Hematopoietic multipotent progenitor cell (in vitro differentiated cells): ENCODE measurements at regions not wholly inside any gene's neighbourhood (a gene's known extent, or its start where the extent isn't known, plus 50 kb on each side); places are given as distances from the start of the nearest gene placed in this dataset.
A peak's percentile ranks its signal among the peaks of the same experiment; 100 is the strongest.
"Not testable (repeated sequence)": the region's sequence is repeated elsewhere in the genome, so short reads cannot be mapped to it uniquely, and the experiment has no call there.

Source experiments
- DNase-seq, 3 donors: peaks; one replicate each; pipeline ENCODE4 v3.0.0-alpha.2; 2011 to 2015; ENCODE audit warnings: low read depth in 2 of 3, low spot score in 2 of 3

- peak; percentile 9 to 85 (median 64) for DNase-seq
These were observed 746.6 kb downstream of the UQCRFS1 start for GRCh38 chr19:28466107-28467045.

DNA sequence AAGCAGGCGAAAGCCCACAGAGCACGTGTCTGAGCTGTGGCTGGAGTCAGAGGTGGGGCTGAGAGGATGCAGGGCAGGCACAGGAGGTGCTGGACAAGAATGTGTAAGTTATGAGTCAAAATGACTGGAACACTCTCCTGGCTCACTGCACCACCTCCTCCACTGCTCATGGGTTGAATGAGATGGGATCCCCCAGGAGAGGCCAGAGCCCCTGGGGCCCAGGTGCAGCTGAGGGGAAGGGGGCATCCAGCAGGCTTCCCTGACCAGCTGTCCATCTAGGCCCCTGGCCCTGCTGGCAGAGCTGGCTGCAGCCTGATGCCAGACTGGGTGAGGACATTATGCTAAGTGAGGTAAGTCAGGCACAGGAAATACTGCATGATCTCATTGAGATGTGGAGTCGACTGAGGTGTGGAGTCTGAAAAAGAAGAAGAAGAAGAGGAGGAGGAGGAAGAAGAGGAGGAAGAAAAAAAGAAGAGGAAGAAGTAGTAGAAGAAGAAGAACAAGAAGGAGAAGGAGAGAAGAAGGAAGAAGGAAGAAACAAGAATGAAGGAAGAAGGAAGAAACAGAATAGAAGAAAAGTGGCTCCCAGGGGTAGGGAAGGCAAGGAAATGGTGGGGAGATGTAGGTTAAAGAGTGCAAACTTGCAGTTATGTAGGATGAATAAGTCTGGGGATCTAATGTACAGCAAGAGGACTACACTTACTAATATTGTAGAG lies 747.4 kb downstream of the UQCRFS1 start:
- DNase-seq: no peak

DNA sequence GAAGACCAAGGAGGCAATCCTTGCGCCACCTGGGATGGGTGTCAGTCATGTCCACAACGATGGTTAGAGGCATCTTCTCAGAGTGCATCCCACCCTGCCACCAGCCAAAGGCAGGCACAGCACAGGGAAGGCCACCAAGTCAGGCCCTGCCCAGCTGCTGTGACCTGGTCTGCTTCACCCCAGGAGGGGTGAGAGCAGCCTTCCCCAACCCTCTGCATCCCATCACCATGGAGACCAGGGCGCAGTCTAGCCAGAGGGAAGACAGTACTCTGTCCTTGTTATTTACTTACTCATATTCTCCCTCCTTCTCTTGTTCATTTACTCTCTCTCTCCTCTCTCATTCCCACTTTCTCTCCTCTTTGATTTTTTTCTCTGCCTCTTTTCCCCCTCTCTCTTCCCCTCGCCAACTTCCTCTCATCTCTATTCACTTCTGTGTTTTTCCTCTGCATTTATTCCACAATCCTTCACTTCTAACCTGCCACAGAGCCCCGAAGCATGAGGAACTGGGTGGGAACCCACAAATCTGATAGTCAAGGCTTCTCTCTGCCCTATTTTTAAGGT lies 749.4 kb downstream of the UQCRFS1 start:
- DNase-seq: no peak

DNA sequence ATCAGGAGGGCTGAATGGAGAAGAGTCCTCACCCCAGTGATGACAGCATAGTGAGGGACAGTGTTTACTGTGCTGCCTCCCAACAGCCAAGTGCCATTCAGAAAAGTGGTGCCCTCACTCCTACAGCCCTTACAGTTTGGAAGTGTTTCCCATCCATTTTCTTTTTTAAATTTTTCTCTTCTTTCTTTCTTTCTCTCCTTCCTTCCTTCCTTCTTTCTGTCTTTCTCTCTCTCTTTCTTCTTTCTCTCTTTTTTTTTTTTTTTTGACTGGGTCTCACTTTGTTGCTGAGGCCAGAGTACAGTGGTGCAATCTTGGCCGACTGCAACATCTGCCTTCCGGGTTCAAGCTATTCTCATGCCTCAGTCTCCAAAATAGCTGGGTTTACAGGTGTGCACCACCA lies 755.3 kb downstream of the UQCRFS1 start:
- no peak for DNase-seq

- DNase-seq: no peak
These were observed 756.1 kb downstream of the UQCRFS1 start for GRCh38 chr19:28456708-28457320.

GRCh38 chr19:28456252-28456651 lies 756.7 kb downstream of the UQCRFS1 start:
- no peak for DNase-seq

DNA sequence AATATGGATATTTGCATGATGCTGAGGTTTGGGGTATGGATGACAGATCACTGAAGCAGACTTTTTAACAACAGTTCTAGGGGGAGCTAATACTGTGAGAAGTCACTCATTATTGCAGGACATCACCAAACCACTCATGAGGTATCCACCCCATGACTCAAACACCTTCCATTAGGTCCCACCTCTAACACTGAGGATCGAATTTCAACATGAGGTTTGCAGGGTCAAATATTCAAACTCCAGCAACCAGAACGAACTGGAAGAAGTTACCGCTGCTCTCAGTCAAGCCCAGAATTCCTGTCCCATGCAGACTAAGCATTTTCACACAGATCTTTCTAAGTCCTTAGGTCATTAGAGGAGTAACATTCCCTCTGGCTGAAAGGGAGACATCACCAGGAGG lies 758.9 kb downstream of the UQCRFS1 start:
- DNase-seq: no peak

DNA sequence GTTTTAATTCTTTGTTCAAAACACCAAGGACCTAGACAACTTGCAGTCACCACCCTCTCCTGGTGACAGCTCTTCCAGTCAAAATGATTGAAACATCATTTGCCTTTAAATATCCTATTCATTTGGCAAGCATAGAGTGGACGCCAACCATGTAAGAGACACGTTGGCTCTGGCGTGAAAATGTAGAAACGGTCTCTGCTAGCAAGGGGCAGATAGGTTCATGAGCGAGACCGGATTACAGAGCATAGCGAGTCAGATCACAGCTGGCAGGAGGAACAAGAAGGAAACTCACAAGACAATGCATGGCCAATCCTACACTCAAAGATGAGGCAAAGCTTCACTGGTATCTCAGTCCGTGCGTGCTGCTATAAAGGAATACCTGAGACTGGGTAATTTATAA lies 759.5 kb downstream of the UQCRFS1 start:
- no peak for DNase-seq

GRCh38 chr19:28449803-28450202 lies 763.1 kb downstream of the UQCRFS1 start:
- no peak for DNase-seq

- DNase-seq: no peak
These were observed 766.4 kb downstream of the UQCRFS1 start for GRCh38 chr19:28446511-28446910.

DNA sequence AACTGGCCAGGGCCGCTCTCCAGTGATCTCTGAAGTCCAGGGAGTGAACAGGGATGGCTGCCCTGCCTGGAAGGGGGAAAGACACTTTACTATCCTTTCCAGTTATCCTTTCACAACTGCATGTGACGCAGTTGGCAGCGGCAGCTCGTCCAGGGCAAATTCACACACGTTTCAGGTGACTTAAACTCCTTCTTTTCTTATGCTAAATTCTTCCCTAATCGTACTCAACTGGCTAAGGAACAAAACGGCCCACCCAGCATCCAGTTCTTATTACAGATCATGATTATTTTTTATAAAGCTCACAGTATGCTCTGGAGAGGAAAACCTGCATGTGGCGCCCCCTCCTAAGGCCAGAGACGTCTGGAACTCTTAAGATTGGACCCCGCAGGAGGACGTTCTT lies 767.1 kb downstream of the UQCRFS1 start:
- no peak for DNase-seq

- DNase-seq: no peak
These were observed 768.6 kb downstream of the UQCRFS1 start for GRCh38 chr19:28444362-28444761.

GRCh38 chr19:28443361-28443760 lies 769.6 kb downstream of the UQCRFS1 start:
- DNase-seq: no peak

DNA sequence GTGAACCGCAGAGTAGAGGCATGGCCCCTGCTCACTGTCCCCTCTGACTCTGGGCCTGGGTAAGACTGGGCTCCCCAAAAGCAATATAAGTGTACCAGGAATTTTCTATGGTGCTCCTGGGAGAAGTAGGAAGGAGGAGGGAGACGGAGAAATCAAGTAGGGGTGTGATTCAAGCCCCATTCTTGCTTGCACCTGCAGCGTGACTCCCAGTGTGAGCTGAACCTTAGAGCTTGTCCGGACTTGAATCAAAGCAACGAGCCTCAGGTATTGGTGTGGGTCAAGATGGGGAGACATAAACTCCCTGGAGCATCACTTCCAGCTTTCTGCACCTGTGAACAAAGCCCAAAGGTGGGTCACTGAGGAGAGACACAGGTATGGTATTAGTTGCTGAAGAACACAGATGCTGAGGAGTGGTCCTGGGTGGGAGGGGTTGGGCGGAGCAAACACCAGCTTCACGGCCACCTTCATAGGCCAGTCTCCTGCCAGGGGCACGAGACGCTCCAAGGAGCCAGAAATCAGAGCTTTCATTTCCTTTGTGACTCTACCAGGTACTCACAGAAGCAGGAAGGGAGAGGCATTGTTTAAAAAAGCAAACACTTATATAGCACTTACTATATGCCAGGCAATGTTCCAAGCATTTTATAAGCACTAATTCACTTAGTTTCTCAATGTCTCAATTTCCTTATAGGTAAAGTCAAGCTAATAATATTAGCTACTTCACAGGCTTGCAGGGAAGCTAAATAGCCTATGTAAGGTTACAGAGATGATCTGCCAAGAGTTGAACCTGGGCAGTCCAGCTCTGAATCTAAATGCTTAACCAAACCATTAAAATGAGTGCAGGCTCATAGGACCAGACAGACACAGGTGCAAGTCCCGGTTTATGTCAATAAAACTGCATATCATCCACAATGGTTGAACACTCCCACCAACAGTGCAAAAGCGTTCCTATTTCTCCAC lies 775.3 kb downstream of the UQCRFS1 start:
- no peak for DNase-seq

GRCh38 chr19:28436320-28436719 lies 776.6 kb downstream of the UQCRFS1 start:
- no peak for DNase-seq

DNA sequence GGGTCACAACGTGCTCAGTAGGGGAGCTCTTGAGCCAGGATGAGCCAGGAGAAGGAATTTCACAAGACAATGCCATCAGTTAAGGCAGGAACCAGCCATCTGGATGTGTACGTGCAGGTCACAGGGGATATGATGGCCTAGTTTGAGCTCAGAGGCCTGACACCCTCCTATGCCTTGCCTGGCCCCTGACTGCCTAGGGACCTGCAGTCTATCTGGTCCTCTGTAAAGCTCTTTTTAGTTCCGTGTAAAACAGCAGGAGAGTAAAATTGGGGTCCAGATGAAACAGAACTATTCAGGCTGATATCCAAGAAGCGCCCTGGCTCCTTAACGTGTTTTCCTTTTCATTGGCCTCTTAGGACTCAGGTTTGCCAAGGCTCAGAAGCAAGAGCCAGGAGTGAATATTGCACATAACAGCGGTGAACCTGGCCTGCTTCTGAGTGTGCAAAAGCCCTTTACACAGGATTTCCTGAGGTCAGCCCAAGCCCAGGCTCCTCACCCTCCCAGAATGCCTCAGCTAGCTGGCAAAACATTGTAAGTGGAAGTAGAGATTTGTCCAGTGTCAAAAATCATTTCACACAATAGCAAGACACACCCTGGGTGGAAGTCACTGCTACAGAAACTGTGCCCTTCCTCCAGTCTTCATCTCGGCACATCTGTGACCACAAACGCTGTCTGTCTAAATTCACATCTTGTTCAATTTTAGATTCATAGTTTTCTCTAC lies 777.2 kb downstream of the UQCRFS1 start:
- peak in 1 of 3 donors; percentile 8 for DNase-seq

DNA sequence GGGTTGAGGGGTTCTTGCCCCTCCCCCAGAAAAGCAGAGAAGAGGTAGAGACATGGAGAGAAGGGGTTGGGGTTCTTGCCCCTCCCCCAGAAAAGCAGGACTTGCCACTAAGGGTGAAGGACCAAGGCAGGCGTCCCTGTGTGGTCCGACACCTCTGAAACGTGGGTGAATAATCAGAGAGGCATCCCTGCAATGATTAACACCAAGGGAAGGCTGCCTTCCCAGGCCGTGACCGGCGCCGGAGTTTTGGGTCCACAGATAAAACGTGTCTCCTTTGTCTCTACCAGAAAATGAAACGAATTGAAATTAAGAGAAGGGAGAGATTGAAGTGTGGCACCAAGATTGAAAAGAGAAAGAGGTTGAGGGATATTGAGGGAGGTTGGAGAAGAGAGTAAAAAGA lies 778.2 kb downstream of the UQCRFS1 start:
- not testable (repeated sequence) for DNase-seq

GRCh38 chr19:28434365-28434764 lies 778.6 kb downstream of the UQCRFS1 start:
- DNase-seq: not testable (repeated sequence)

GRCh38 chr19:28433166-28433565 lies 779.8 kb downstream of the UQCRFS1 start:
- not testable (repeated sequence) for DNase-seq
